Panc1 (cell line): ENCODE measurements at regions not wholly inside any gene's neighbourhood (a gene's known extent, or its start where the extent isn't known, plus 50 kb on each side); places are given as distances from the start of the nearest gene placed in this dataset.

Experiments
- ATAC-seq: fragments of 200-7000 bp; cut with Tn5 transposase; 2 replicates; pipeline ENCODE4 v1.9.1; 2020; ENCODE audit warnings: mild to moderate bottlenecking, moderate library complexity
- BruUV-seq: library from RNA; stranded (reverse); fragments of 400-500 nt; replicated peaks from 2 replicates; lab custom pipeline; 2021; lab: Mats Ljungman, UMichigan
- CTCF ChIA-PET: fragments of 300-600 bp; sonication (Branson Sonifier 250); formaldehyde crosslinking; loops from one replicate; lab custom pipeline; 2022; ENCODE audit warnings: antibody characterized with exemption; lab: Charles Lee
- POLR2A ChIA-PET: fragments of 300-600 bp; sonication (Branson Sonifier 250); formaldehyde crosslinking; loops from one replicate; lab custom pipeline; 2022; ENCODE audit warnings: antibody characterized with exemption; lab: Charles Lee
- DNase-seq: peaks from one replicate; pipeline ENCODE4 v3.0.0-alpha.2; 2010; ENCODE audit warnings: low read depth, low spot score
- H3K27ac ChIP-seq: 2 replicates; pipeline ENCODE4 v1.5.1; 2011; ENCODE audit warnings: mild to moderate bottlenecking, low read length, inconsistent platforms
- H3K27me3 ChIP-seq: fragments of 200-500 bp; sonication (Bioruptor generic); 2 replicates; pipeline ENCODE4 v1.6.0; 2014; ENCODE audit warnings: low read length, inconsistent platforms; ENCODE audit not compliant: control insufficient read depth, insufficient read depth
- H3K36me3 ChIP-seq: fragments of 200-500 bp; sonication (Bioruptor generic); 2 replicates; pipeline ENCODE4 v1.5.1; 2014; ENCODE audit warnings: inconsistent platforms, mild to moderate bottlenecking, low read length, moderate library complexity; ENCODE audit not compliant: control insufficient read depth, insufficient read depth
- H3K4me1 ChIP-seq: 2 replicates; pipeline ENCODE4 v1.5.1; 2011; ENCODE audit warnings: inconsistent platforms, mild to moderate bottlenecking, low read length, moderate library complexity; ENCODE audit not compliant: control insufficient read depth, insufficient read depth
- H3K4me3 ChIP-seq, 2 experiments: 2 replicates each; pipeline ENCODE4 v1.5.1; 2011 to 2012; ENCODE audit warnings: low read depth in 2 of 2, low read length in 2 of 2, mild to moderate bottlenecking in 2 of 2, inconsistent platforms in 1 of 2, moderate library complexity in 1 of 2
- H3K9me3 ChIP-seq: fragments of 200-500 bp; sonication (Bioruptor generic); 2 replicates; pipeline ENCODE4 v1.5.1; 2014; ENCODE audit warnings: low read depth, mild to moderate bottlenecking, inconsistent platforms, low read length, moderate library complexity; ENCODE audit not compliant: control insufficient read depth, insufficient read depth
- POLR2AphosphoS5 ChIP-seq: IDR thresholded peaks from 2 replicates; pipeline ENCODE4 v1.6.1; 2012; ENCODE audit warnings: mild to moderate bottlenecking, low read depth, low read length, moderate library complexity
- SIN3A ChIP-seq: IDR thresholded peaks from 2 replicates; pipeline ENCODE4 v1.6.1; 2012; ENCODE audit warnings: low read depth, mild to moderate bottlenecking, low read length, moderate library complexity, borderline replicate concordance; ENCODE audit not compliant: insufficient read depth
- TCF7L2 ChIP-seq: IDR thresholded peaks from 2 replicates; pipeline ENCODE4 v1.6.1; 2011; ENCODE audit warnings: mild to moderate bottlenecking, low read depth, low read length, inconsistent platforms
- in situ Hi-C: cut with HindIII; loops from 2 replicates; pipeline ENCODE4 v1.10.0; 2016; ENCODE audit warnings: low sequenced_read_pairs, low pct_unique_long_range_greater_than_20kb
- intact Hi-C: fragments of 100-400 bp; cut with micrococcal nuclease; formaldehyde crosslinking; loops from one replicate; pipeline ENCODE4 v1.10.0; 2022; ENCODE audit not compliant: unreplicated experiment
- TF ChIP-seq, protein P1 (sequence below), 2 experiments: IDR thresholded peaks; 2 replicates each; pipeline ENCODE4 v1.6.1; 2011 to 2012; ENCODE audit warnings: low read depth in 2 of 2, control low read depth in 1 of 2, low read length in 1 of 2, mild to moderate bottlenecking in 1 of 2, moderate library complexity in 1 of 2; ENCODE audit not compliant: insufficient read depth in 1 of 2
- TF ChIP-seq, protein P2 (sequence below): fragments of 450-650 bp; IDR thresholded peaks from 2 replicates; pipeline ENCODE4 v1.5.1; 2017; ENCODE audit warnings: mild to moderate bottlenecking

DNA sequence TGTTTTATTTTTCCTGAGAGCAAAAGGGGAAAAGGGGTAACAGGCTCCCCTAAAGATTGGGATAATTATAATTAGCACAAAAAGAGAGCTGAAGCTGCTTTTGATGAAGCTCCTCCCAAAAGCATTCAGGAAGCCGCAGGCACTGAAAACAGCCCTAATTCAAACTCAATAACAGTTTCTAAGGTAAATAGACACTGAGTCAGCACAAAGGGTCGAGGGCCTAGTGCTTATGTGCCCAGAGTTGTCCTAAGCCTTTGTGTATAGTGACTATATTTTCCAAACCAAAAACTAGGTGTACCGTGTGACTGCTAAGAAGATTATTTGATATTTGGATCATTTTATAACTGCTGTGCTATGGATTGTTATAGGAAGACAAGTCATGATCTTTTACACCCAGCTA is 67.7 kb downstream of the HMHB1 start:
- POLR2A ChIA-PET, result no interaction called here

GRCh38 chr5:143880178-143880577 is 68.2 kb downstream of the HMHB1 start:
- no TSS peak for BruUV-seq
- no peak for ATAC-seq

More for the DNA sequence above, 67.7 kb downstream of the HMHB1 start:
- CTCF ChIA-PET, result no interaction called here
- Histone ChIP-seq H3K9me3 (no peaks in the 10 kb centered on the region), H3K27me3 (no peaks in the 10 kb centered on the region), H3K4me3 (no peak overlapping the region), H3K4me1 (no peaks in the 10 kb centered on the region), H3K36me3 (no peaks in the 10 kb centered on the region), H3K27ac (no peak overlapping the region)
- TF ChIP-seq SIN3A (no peak), TCF7L2 (no peak), POLR2AphosphoS5 (no peak)
- TF ChIP-seq, protein P1, sequence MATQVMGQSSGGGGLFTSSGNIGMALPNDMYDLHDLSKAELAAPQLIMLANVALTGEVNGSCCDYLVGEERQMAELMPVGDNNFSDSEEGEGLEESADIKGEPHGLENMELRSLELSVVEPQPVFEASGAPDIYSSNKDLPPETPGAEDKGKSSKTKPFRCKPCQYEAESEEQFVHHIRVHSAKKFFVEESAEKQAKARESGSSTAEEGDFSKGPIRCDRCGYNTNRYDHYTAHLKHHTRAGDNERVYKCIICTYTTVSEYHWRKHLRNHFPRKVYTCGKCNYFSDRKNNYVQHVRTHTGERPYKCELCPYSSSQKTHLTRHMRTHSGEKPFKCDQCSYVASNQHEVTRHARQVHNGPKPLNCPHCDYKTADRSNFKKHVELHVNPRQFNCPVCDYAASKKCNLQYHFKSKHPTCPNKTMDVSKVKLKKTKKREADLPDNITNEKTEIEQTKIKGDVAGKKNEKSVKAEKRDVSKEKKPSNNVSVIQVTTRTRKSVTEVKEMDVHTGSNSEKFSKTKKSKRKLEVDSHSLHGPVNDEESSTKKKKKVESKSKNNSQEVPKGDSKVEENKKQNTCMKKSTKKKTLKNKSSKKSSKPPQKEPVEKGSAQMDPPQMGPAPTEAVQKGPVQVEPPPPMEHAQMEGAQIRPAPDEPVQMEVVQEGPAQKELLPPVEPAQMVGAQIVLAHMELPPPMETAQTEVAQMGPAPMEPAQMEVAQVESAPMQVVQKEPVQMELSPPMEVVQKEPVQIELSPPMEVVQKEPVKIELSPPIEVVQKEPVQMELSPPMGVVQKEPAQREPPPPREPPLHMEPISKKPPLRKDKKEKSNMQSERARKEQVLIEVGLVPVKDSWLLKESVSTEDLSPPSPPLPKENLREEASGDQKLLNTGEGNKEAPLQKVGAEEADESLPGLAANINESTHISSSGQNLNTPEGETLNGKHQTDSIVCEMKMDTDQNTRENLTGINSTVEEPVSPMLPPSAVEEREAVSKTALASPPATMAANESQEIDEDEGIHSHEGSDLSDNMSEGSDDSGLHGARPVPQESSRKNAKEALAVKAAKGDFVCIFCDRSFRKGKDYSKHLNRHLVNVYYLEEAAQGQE (IDR thresholded peaks at IDR 0.05; ENCODE audit: insufficient read depth in 1 of 2, low read depth in 2 of 2, low read length in 1 of 2), result no peak
- TF ChIP-seq, protein P2, sequence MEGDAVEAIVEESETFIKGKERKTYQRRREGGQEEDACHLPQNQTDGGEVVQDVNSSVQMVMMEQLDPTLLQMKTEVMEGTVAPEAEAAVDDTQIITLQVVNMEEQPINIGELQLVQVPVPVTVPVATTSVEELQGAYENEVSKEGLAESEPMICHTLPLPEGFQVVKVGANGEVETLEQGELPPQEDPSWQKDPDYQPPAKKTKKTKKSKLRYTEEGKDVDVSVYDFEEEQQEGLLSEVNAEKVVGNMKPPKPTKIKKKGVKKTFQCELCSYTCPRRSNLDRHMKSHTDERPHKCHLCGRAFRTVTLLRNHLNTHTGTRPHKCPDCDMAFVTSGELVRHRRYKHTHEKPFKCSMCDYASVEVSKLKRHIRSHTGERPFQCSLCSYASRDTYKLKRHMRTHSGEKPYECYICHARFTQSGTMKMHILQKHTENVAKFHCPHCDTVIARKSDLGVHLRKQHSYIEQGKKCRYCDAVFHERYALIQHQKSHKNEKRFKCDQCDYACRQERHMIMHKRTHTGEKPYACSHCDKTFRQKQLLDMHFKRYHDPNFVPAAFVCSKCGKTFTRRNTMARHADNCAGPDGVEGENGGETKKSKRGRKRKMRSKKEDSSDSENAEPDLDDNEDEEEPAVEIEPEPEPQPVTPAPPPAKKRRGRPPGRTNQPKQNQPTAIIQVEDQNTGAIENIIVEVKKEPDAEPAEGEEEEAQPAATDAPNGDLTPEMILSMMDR, result no peak
- DNase-seq (no peak), ATAC-seq (no peak)
- intact Hi-C loops, result no loop called here
- in situ Hi-C loops, result no loop called here
- no TSS peak for BruUV-seq

More at GRCh38 chr5:143880178-143880577, 68.2 kb downstream of the HMHB1 start:
- Histone ChIP-seq H3K36me3 (no peaks in the 10 kb centered on the region), H3K27me3 (no peaks in the 10 kb centered on the region), H3K4me1 (no peaks in the 10 kb centered on the region), H3K4me3 (no peak overlapping the region), H3K9me3 (no peaks in the 10 kb centered on the region), H3K27ac (no peak overlapping the region)
- in situ Hi-C loops (no loop called here), intact Hi-C loops (no loop called here)
- CTCF ChIA-PET, result no interaction called here
- no peak for DNase-seq
- TF ChIP-seq, protein P1 (IDR thresholded peaks at IDR 0.05; ENCODE audit: insufficient read depth in 1 of 2, low read depth in 2 of 2, low read length in 1 of 2), result no peak
- TF ChIP-seq, protein P2, result no peak
- TF ChIP-seq POLR2AphosphoS5, result no peak
- no peak for TF ChIP-seq SIN3A
- TF ChIP-seq TCF7L2, result no peak
- POLR2A ChIA-PET, result no interaction called here
